ENCODE measurements at regions not wholly inside any gene's neighbourhood (a gene's known extent, or its start where the extent isn't known, plus 50 kb on each side); places are given as distances from the start of the nearest gene placed in this dataset.
"Not testable (repeated sequence)": the region's sequence is repeated elsewhere in the genome, so short reads cannot be mapped to it uniquely, and the experiment has no call there.

DNA sequence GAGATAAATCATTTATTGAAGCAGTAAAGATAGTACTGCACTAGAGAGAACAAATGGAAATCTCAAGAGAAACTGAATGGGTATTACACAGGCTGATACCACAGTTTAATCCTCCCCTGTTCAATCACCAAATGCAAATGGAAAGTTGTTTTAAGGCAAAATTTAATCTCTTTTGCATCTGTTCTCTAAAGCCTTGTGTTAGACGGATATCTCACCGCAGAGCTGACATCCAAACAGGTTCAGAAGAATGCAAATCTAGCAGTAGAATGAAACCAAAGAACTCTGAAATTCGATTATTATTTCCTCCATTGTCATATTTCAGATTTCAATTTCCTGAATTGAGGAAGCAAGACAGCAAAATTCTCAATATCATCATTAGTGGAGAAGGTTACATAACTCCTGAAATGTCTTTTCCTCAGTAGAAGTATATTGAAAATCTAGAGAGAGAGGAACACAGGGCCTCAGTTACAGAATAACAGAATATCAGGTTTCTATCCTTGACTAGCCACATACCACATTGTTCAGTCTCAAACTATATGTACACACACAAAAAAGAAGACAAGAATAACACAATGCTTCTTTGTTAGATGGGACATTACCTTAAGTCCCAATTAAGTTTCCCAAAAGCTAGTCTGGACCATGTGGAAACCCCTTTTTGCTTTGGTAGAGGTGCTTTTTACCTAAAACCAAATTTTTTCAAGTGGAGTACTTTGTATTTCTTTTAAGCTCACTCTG is 94.1 kb upstream of the BANK1 start:
- CTCF ChIA-PET = no interaction called here
- Mint-ChIP-seq H3K27ac (no peak overlapping the region), H3K4me3 (no peak overlapping the region), H3K36me3 (ENCODE audit: low read depth) (no peaks in the 10 kb centered on the region), H3K27me3 (peaks cover 9% of the 10 kb centered on the region), H3K9me3 (no peaks in the 10 kb centered on the region), H3K4me1 (no peaks in the 10 kb centered on the region)
- DNase-seq = no peak
- POLR2A ChIA-PET = interaction anchor here (0.6 kb wide), 1 partner anchor 14 kb away, joined by 3 read pairs; no protein-coding TSS in a partner anchor

GRCh38 chr4:101695176-101695575 is 95.4 kb upstream of the BANK1 start:
- H3K36me3 Mint-ChIP-seq (ENCODE audit: low read depth) = no peaks in the 10 kb centered on the region
- H3K9me3 Mint-ChIP-seq = no peaks in the 10 kb centered on the region
- POLR2A ChIA-PET = no interaction called here
- H3K27me3 Mint-ChIP-seq = peaks cover 13% of the 10 kb centered on the region
- DNase-seq = no peak
- H3K27ac Mint-ChIP-seq = no peak overlapping the region
- no peak overlapping the region for H3K4me3 Mint-ChIP-seq
- H3K4me1 Mint-ChIP-seq = no peaks in the 10 kb centered on the region
- CTCF ChIA-PET = interaction anchor here (1.0 kb wide), 1 partner anchor 14 kb away, joined by 3 read pairs; no protein-coding TSS in a partner anchor

DNA sequence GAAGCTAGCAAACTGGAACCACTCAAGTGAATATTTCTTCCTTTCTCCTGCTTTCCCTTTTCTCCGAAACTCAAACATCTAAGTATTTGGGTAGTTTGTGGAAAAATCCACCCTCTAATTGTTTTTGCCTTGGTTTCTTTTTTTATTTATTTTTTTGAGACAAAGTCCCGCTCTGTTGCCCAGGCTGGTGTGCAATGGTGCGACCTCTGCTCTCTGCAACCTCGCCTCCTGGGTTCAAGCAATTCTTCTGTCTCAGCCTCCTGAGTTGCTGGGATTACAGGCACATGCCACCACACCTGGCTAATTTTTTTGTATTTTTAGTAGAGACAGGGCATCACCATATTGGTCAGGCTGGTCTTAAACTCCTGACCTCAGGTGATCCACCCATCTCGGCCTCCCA is 96.1 kb upstream of the BANK1 start:
- H3K9me3 Mint-ChIP-seq; H3K4me1 Mint-ChIP-seq; POLR2A ChIA-PET; DNase-seq; H3K4me3 Mint-ChIP-seq; H3K27ac Mint-ChIP-seq; H3K36me3 Mint-ChIP-seq (ENCODE audit: low read depth): not testable (repeated sequence)
- CTCF ChIA-PET = interaction anchor here (1.0 kb wide), 1 partner anchor 15 kb away, joined by 3 read pairs; no protein-coding TSS in a partner anchor
- H3K27me3 Mint-ChIP-seq = peaks cover 18% of the 10 kb centered on the region

DNA sequence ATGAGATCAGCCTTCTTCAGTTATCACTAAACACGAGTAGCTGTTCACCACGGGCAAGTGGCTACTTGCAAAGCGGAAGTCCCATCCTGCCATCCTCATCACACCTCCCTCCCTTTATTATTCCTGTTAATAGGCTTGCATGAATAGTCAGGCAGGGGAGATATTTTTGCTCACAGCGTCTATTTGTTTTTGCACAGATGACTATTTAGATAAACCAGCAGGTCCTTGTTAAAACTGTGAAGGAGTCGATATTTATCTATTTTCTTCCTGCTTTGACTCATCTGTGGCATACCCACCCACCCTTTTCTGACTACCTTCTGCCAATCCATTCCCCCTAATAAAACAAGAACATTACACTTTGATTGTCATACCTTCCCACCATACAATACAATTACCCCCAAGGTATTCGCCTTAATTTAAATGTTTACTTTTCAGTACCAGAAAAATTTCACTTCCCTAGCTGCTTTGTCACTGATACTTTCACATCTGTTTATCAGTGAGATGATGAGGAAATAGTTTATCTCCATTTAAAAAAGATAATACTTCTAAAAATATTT is 96.6 kb upstream of the BANK1 start:
- no peaks in the 10 kb centered on the region for H3K4me1 Mint-ChIP-seq
- H3K27me3 Mint-ChIP-seq = peaks cover 16% of the 10 kb centered on the region
- no peak overlapping the region for H3K4me3 Mint-ChIP-seq
- no peaks in the 10 kb centered on the region for H3K9me3 Mint-ChIP-seq
- DNase-seq = no peak
- CTCF ChIA-PET = no interaction called here
- H3K36me3 Mint-ChIP-seq (ENCODE audit: low read depth) = no peaks in the 10 kb centered on the region
- POLR2A ChIA-PET = no interaction called here
- no peak overlapping the region for H3K27ac Mint-ChIP-seq

GRCh38 chr4:101689220-101689619 is 101.3 kb upstream of the BANK1 start:
- Mint-ChIP-seq H3K27ac (no peak overlapping the region), H3K9me3 (no peaks in the 10 kb centered on the region), H3K27me3 (peaks cover 19% of the 10 kb centered on the region), H3K36me3 (ENCODE audit: low read depth) (no peaks in the 10 kb centered on the region), H3K4me1 (no peaks in the 10 kb centered on the region), H3K4me3 (no peak overlapping the region)
- ChIA-PET POLR2A (no interaction called here), CTCF (no interaction called here)
- DNase-seq = no peak

- Mint-ChIP-seq H3K9me3 (no peaks in the 10 kb centered on the region), H3K4me1 (no peaks in the 10 kb centered on the region), H3K27ac (no peak overlapping the region), H3K4me3 (no peak overlapping the region), H3K36me3 (ENCODE audit: low read depth) (no peaks in the 10 kb centered on the region), H3K27me3 (peaks cover 15% of the 10 kb centered on the region)
- ChIA-PET CTCF (no interaction called here), POLR2A (no interaction called here)
- no peak for DNase-seq
Measured at GRCh38 chr4:101685126-101685525, 105.4 kb upstream of the BANK1 start.

DNA sequence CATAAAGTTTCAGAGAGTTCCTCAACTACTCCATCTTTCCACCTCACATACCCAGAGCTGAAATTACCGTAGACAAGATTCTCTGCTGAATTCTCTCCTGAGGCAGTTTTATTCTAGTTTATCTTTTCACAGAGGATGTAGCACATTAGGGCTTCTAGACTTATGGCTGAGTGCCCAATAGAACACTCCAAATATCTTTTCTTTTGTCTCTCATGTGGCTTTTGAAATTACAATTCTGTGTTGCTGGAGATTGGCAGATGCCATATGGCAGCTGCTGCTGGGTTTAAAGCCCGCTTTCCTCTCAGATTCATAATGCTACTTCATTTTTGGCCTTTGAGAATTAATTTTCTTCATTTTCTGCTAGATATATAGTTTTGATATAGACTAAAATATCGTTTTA is 107.6 kb upstream of the BANK1 start:
- no peak overlapping the region for H3K27ac Mint-ChIP-seq
- no peak overlapping the region for H3K4me3 Mint-ChIP-seq
- peaks cover 6% of the 10 kb centered on the region for H3K27me3 Mint-ChIP-seq
- POLR2A ChIA-PET = no interaction called here
- DNase-seq = no peak
- H3K4me1 Mint-ChIP-seq = no peaks in the 10 kb centered on the region
- H3K36me3 Mint-ChIP-seq (ENCODE audit: low read depth) = no peaks in the 10 kb centered on the region
- H3K9me3 Mint-ChIP-seq = no peaks in the 10 kb centered on the region
- CTCF ChIA-PET = interaction anchor here (0.7 kb wide), 1 partner anchor 177 kb away, joined by 3 read pairs; no protein-coding TSS in a partner anchor

DNA sequence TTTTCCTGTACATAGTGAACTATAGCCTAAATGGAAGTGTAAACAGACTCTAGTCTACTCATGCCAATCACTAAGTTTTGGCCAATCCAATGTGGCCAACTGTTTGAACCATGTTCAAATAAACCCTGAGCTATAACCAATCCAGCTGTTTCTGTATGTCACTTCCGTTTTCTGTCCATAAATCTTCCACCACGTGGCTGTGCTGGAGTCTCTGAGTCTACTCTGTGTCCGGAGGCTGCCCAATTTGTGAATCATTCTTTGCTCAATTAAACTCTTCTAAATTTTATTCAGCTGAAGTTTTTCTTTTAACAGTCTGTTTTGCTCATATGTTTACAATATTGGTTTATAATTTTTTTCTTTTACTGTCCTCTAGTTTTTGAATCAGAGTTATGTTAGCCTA is 112.3 kb upstream of the BANK1 start:
- Mint-ChIP-seq H3K4me3 (no peak overlapping the region), H3K36me3 (ENCODE audit: low read depth) (no peaks in the 10 kb centered on the region), H3K27ac (no peak overlapping the region), H3K9me3 (no peaks in the 10 kb centered on the region), H3K4me1 (no peaks in the 10 kb centered on the region), H3K27me3 (no peaks in the 10 kb centered on the region)
- DNase-seq = no peak
- CTCF ChIA-PET = no interaction called here
- POLR2A ChIA-PET = no interaction called here

GRCh38 chr4:101670897-101671296 is 119.6 kb upstream of the BANK1 start:
- POLR2A ChIA-PET = no interaction called here

DNA sequence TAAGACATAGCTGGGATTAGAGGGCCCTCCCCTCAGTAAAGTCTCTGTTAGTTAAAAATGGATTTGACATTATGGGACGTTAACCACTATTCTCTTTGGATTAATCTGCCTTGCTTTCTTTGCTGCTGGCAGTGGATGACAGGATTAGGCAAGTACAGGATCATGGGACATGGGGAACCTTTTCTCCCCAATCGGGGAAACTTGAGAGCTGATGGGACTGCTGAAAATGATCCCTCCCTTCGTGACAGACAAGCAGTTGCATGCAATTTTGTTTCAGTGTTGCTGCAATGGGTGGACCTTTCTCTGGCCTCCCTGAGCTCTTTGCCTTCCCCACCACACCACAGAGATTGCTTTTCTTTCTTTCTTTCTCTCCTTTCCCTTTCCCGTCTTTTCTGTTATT is 120.2 kb upstream of the BANK1 start:
- H3K4me1 Mint-ChIP-seq = no peaks in the 10 kb centered on the region
- peaks cover 2% of the 10 kb centered on the region for H3K9me3 Mint-ChIP-seq
- no peak for DNase-seq
- H3K4me3 Mint-ChIP-seq = no peak overlapping the region
- no peaks in the 10 kb centered on the region for H3K27me3 Mint-ChIP-seq
- no peaks in the 10 kb centered on the region for H3K36me3 Mint-ChIP-seq (ENCODE audit: low read depth)
- ChIA-PET POLR2A (no interaction called here), CTCF (no interaction called here)
- no peak overlapping the region for H3K27ac Mint-ChIP-seq

More at GRCh38 chr4:101670897-101671296, 119.6 kb upstream of the BANK1 start:
- peaks cover 2% of the 10 kb centered on the region for H3K9me3 Mint-ChIP-seq
- H3K27me3 Mint-ChIP-seq = no peaks in the 10 kb centered on the region
- no peak overlapping the region for H3K27ac Mint-ChIP-seq
- CTCF ChIA-PET = no interaction called here
- H3K4me1 Mint-ChIP-seq = no peaks in the 10 kb centered on the region
- H3K36me3 Mint-ChIP-seq (ENCODE audit: low read depth) = no peaks in the 10 kb centered on the region
- DNase-seq = no peak
- H3K4me3 Mint-ChIP-seq = no peak overlapping the region

DNA sequence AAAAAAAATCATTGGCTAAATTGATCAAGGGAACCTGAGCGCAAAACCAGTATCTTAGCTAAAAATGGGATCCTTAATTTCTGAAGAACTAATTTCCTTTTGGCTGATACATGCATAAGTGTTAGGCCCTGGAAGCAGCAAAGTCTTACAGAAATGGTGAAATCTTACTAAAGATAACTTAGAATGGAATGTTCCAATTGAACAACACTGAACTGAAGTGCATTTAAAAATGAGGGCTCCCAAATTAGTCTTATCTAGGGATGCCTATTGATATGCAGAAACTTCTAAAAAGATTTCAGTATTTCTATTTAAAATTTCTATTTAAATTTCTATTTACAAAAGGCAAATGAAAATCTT is 120.7 kb upstream of the BANK1 start:
- Mint-ChIP-seq H3K27ac (no peak overlapping the region), H3K27me3 (no peaks in the 10 kb centered on the region), H3K36me3 (ENCODE audit: low read depth) (no peaks in the 10 kb centered on the region), H3K4me3 (no peak overlapping the region), H3K9me3 (peaks cover 2% of the 10 kb centered on the region), H3K4me1 (no peaks in the 10 kb centered on the region)
- POLR2A ChIA-PET = no interaction called here
- DNase-seq = no peak
- CTCF ChIA-PET = no interaction called here

- Mint-ChIP-seq H3K27ac (no peak overlapping the region), H3K36me3 (ENCODE audit: low read depth) (no peaks in the 10 kb centered on the region), H3K27me3 (no peaks in the 10 kb centered on the region), H3K9me3 (peaks cover 2% of the 10 kb centered on the region), H3K4me3 (no peak overlapping the region), H3K4me1 (no peaks in the 10 kb centered on the region)
- POLR2A ChIA-PET = no interaction called here
- no peak for DNase-seq
- CTCF ChIA-PET = interaction anchor here (0.6 kb wide), 1 partner anchor 180 kb away, joined by 3 read pairs; no protein-coding TSS in a partner anchor
Measured at GRCh38 chr4:101669138-101669831, 121.2 kb upstream of the BANK1 start.

GRCh38 chr4:101667348-101667747 is 123.2 kb upstream of the BANK1 start:
- Mint-ChIP-seq H3K27me3 (no peaks in the 10 kb centered on the region), H3K4me1 (no peaks in the 10 kb centered on the region), H3K36me3 (ENCODE audit: low read depth) (no peaks in the 10 kb centered on the region), H3K4me3 (no peak overlapping the region), H3K27ac (no peak overlapping the region), H3K9me3 (peaks cover 2% of the 10 kb centered on the region)
- ChIA-PET POLR2A (no interaction called here), CTCF (interaction anchor here (0.6 kb wide), 1 partner anchor 514 kb away, joined by 5 read pairs; no protein-coding TSS in a partner anchor)
- no peak for DNase-seq

Data from activated CD4-positive, alpha-beta T cell treated with anti-CD3 and anti-CD28 coated beads, Interleukin-2, amount 10 ng/mL, durations not matched to agents 7 days and 5 days (primary cell).